ENCODE measurements at regions not wholly inside any gene's neighbourhood (a gene's known extent, or its start where the extent isn't known, plus 50 kb on each side); places are given as distances from the start of the nearest gene placed in this dataset.
"Not testable (repeated sequence)": the region's sequence is repeated elsewhere in the genome, so short reads cannot be mapped to it uniquely, and the experiment has no call there.

DNA sequence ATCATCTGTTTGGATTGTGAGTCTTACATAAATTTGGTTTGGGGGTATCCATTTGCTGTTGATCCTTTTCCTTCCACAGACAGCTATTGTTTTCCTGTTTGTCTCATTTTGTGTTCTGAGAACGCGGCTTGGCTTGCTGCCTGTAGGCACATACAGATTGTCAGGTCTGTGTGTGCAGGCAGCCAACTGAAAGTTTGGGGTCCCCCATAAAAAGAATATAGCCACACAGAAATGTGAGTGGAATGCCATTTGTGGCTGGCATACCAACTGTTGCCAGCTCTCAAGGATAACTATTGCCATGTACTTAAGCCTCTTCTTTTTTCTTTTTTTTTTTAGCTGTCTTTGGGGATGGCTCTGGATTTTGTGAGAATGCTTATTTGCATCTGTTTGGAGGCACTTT, 1308.0 kb downstream of the ROBO1 start:
- no peak for DNase-seq

DNA sequence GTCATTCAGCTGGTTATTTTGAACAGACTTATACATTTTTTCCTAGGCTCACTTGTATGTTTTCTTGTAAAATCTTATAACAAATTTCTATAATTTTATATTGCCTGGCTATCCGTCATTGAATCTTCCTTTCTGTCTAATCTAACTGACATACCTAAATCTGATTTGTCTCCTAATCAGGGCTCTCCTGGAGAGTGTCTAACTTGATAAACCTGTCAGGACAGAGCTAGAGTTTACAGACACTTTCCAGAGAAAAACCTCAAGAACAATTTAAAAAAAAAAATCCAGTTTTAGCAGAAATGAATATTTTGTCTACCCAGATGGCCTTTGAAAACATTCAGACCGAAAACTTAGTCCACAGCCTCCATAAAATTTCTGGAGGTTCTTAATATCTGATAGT, 1305.8 kb downstream of the ROBO1 start:
- DNase-seq, result no peak

DNA sequence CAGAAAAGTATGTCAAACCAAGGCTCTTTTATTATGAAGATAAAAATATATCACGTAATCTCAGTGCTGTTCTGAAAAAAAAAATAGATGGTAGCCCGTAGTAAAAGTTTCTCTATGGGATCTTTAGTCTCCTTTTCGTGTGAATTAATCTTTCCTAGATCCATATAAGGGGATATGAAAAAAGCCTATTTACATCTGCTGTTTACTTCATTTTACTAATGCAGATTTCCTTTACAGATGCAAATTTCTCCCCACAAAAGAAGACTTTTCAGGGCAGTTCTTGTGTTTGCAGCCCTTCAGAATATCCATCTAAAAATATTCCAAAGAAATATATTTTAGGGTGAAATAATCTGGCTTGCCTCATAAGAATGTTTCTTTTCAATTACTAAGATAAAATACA, 1291.7 kb downstream of the ROBO1 start:
- DNase-seq, result no peak

DNA sequence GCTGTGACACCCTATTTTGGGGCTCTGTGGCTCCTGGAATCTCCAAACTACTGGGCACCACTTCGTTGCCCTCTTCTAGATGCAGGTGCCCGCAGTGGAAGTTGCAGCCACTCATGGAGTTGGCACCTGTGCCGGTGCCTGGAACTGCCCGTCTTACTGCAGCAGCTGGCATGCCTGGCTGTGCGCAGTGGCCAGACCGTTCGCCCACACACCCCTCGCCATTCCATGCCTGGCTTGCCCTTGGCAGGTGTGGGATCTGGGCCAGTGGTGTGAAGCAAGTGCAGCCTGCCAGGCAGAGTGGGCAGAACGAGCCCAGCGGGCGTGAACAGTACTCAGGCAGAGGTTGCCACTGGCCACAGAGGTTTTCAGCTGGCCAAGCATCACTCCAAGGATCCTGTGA, 1286.7 kb downstream of the ROBO1 start:
- no peak for DNase-seq

DNA sequence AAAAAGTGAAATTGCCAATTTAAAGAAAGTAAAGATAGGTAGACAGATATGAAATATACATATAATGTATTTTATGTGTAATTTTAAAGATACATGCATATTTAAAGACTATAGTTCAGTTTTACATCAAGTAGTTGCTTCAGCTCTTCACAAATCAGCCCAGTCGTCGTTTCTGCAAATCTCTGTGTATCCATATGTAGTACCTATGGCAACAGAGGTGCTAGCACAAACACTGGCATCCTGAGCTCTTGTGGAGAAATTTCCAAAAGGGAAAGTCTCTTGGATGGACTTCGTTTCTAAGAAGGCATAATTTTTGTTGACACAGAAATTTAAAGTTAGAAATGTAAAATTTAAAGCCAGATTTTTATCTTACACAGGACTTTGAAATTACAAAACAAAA, 1284.7 kb downstream of the ROBO1 start:
- no peak for DNase-seq

DNA sequence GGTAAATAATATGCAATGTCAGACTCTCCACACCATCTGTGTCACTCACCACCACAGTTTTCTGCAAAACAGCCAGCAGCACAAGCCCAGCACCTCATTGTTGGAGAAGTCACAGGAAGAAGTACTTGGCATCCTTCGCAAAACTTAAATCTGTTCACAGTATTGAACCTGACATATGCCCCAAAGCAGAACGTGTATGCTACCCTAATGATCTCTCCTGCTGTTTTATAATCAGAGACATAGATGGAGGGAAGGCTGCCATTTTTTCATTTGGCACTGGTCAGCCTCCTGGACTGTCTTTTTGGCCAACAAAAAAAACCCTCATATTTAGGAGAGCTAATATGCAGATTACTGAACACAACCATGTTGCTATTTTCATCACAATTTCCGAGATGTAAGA, 1272.9 kb downstream of the ROBO1 start:
- DNase-seq, result peak; percentile 2 to 65

DNA sequence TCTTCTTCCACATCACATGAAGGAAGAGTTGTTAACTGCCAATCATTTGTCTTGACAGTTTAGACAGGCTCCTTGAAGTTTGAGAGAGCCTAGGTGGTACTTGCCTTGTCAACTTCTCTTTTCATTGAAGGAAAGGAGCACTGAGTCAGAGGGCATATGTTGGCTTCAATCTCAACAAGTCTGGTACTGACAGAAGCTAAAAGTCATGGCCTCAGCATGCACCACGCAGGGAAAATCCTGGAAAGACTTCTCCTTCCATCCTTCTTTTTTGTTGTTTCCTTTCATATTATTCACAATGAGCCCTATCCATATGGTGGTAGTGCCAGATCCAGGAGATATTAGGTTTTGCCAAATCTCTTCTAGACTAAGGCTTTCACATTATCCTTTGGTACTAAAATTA, 1272.5 kb downstream of the ROBO1 start:
- DNase-seq, result no peak

DNA sequence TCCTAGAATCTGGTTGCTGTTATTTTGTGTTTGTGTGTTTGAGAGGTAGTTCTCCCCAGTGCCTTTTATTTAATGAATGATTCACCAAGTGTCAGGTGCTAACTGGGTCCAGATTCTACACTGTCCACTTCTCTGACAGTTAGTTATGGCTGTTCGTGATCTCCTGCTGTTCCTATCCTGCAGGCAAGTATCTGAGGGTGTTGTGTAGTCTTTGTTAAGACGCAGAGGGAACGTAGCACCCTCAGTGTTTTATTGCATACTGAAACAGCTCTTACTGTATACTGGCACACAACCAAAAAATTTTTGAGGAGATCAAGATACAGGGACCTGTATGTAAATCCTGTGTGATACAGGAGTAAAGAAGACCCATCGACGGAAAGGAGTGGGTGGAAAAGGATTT, 1271.3 kb downstream of the ROBO1 start:
- no peak for DNase-seq

DNA sequence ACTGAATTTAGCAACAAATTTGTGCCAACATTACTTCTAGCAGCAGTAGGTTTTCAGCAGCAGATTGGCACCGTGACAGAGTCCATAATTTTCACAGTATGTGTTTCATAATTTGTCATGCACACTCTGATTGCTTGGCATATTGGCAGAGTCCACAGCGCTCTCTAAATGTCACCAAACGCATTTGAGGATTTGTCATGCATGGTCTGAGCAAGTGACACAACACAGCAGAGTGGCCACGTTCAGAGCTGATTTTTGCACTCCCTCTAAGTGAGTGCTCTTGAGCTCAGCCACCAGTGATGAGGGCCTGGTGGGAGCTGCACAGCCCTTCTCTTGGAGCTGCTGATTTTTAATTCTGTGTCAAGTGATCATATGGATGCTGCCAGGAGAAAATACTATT, 1270.8 kb downstream of the ROBO1 start:
- peak in 1 of 2 experiments; percentile 40 for DNase-seq

DNA sequence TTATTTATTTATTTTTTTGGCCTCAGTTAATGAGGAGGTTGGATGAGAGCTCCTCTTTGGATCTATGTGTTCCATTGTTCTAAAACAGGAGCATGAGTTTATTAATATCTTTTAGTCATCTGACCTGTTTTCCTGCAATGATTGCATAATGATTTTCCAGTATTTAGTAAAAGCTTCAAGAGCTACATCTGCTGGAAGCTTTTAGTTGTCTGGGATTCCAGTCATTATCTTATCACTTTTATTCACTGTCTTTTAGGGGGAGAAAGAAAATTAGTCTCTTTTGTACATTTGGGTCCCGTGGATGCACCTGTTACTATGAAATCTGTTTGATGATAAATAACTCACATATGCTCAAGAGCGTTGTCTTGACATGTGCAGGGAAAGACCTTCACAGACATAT, 1270.0 kb downstream of the ROBO1 start:
- DNase-seq, result peak in 1 of 2 experiments; percentile 65

DNA sequence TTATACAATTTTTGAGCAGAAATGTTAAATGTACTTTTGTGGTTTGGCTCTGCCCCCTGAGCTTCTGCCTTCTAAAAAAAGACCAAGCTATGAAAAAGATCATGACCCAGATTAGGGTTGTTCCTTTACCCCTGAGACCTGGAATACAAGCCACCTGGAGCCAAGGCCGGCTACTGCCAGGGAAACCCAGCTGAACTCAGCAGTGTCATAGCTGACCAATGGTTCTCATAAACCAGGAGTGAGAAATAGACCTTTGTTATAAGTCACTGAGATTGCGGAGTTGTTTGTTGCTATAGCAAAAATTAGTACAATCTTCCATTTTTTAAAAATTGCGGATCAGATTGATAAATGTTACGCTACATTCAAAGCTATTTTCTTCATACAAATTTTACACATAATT, 1261.7 kb downstream of the ROBO1 start:
- DNase-seq, result no peak

DNA sequence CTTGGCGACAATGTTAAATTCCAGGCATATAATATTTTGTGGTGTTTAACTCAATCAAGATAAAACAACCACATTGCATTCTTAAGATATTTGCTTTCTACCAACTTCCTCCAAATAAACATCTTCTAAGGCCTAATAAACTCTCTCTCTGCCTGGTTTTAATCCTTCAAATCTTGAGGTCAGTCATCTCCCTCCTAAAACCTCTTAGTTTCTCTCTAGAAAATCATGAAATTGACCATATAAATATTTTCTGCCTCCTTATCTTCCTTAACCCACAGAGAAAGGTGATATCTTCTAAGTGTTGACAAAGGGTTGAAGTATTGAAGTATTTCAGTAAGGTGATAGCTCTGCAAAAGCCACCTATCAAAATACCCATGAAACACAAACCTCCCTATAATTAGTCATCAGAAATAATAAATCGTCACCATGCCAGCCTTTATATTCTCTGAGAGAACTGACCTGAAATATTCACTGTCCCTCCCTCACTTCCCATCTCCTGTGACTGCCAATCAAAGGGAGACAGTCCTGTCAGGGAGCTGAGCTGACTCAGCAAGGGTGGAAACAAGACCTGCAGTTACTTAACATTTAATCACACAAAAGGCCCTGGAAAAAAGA, 1261.1 kb downstream of the ROBO1 start:
- no peak for DNase-seq

DNA sequence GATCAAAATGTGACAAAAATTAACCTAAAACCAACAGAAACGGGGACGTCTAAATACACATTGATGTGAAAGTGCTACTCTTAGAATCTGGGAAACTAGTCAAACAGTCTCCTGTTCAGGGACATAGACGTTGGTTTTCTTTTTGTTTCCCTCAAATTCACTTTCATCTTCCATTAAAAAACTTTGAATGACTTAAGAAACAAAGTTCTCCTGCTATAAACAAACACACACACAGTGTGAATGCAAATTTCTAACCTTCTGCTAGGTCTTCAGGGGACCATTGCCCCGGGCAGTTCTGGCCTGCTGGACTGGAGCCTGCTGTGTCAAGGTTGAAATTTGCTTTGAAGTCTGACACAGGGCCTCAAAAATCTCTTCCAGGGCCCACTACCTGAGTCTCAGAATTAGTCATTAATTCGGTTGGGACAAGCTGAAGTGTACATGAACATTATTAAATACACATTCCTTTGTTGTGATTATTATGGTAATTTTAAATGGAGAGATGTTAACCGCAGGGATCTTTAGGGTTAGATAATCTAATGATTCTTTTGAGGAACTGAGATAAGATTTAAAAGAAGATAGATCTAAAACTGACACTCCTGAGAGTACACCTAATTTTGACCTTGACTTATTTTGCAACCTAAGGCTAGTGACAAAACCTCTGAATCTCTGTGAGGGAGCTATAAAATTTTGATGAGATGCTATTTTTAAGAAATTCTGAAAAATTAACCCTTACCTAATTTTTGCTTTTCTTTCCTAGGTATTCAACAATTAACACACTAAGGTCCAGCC, 1260.4 kb downstream of the ROBO1 start:
- DNase-seq, result no peak

DNA sequence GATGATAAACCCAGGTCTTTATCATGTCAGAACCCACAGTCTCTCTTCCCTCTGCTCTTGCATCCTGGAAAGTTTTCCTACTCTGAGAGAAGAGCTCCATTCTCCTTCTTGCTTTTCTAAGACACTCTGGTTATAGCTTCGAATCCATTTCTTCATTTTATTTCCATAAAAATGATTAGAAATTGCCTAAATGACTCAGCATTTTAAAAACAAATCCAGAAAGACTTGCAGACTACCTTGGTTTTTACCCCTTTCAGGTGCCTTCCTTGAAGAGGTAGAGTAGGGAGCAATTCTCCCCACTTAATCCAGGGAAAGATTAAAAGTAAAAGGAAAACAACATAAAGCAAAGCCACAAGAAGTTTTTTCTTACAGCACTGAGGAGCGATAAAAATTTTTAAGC, 1256.0 kb downstream of the ROBO1 start:
- no peak for DNase-seq

DNA sequence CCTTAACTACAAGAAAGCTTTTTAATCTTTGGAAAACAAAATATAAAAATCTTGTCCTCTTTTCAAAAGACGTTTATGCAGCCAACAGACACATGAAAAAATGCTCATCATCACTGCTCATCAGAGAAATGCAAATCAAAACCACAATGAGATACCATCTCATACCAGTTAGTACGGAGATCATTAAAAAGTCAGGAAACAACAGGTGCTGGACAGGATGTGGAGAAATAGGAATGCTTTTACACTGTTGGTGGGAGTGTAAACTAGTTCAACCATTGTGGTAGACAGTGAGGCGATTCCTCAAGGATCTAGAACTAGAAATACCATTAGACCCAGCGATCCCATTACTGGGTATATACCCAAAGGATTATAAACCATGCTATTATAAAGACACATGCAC, 1255.0 kb downstream of the ROBO1 start:
- DNase-seq, result not testable (repeated sequence)

DNA sequence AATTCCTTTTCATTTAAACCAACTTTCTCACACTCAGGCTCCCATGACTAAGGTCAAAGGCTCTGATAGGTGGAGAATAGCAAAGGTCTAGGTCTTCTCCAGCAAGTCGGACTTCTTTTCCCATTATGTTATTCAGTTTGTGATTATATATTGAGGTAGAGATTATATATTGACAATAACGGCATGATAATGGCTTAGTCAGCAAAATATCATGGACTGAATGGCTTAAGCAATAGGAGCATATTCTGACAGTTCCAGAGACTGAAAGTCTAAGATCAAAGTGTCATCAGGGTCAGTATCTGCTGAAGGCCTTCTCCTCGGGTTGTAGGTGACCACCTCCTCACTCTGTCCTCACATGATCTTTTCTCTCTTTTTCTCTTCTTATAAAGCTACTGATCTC, 1251.4 kb downstream of the ROBO1 start:
- DNase-seq, result no peak

DNA sequence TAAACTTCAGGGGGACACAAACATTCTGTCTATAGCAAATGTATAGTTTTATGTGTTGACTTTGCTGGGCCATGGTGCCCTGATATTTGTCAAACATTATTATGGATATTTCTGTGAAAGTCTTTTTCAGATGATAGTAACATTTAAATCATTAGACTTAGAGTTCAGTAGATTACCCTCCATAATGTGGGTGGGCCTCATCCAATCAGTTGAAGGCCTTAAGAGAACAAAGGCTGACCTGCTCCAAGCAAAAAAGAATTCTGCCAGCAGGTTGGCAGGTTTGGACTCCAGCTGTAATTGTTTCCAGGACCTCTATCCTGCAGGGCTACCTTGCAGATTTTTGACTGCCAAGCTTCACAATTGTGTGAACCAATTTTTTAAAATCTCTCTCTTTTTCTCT, 1250.9 kb downstream of the ROBO1 start:
- DNase-seq, result no peak

DNA sequence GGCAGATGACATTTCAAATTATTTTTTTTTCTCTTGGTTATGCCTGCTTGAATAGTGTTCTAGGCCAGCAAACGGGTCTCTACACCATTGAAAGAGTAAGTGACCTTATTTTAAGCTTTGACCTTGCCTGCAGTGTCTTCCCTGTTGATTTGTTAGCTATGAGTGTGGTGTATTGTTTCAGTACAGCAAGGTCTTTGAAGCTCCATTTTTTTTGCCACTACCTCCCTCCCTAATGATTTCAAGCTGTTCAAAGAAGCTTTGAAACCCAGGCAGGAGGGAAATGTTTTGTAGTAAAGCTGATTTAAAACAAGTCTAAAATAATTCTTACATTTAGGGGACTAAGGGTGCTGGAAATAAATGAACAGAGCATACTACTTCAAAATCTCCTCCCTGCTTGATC, 1249.8 kb downstream of the ROBO1 start:
- DNase-seq, result no peak

DNA sequence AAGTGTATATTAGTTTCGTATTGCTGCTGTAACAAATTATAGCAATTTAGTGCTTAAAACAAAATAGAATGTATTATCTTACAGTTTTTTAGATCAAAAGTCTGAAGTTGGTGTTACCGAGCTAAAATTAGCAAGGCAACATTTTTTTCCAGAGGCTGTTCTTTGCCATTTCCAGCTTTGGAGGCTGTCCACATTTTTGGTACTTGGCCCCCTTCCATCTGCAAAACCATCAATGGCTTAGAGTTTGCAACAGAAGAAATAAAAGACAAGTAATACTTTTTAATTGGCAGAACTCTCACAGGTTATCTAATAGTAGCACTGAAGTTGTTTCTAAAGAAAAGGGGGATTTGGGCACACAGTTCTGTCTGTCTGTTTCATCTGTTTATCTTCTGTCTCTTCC, 1248.5 kb downstream of the ROBO1 start:
- DNase-seq, result no peak

DNA sequence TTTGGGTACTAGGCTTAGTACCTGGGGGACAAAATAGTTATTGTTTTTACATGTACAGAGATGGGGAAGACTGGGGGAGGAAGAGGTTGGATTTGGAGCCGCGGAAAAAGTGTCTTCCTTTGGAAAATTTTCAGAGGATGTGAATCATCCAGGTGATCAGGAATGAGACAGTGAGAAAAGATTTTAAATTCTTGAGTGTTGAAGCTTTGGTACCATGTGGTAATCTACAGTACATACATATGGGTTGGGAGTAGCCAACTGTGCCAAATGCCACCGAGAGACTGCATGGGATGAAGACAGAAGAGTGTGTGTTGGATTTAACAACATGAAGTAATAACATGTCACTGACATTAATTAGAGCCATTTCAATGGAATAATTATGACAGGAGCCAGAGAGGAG, 1238.2 kb downstream of the ROBO1 start:
- DNase-seq, result no peak

DNA sequence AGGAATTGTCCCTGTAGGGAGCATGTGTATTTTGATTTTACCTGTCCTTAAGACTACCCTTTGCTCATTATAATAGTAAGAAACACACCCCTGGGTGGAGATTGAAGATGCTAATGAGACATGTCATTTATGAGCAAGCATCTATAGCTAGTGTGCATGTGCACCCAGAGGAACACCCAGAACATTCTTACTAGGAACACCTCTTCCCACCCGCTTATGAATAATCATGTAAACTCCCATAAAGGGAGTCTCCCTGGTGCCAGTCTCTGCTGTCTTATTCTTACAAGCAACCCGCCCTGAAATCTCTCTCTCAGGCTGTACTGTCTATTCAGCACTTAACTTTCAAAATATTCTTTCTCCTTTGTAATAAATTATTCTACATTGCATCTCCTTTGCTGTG, 1227.3 kb downstream of the ROBO1 start:
- no peak for DNase-seq

DNA sequence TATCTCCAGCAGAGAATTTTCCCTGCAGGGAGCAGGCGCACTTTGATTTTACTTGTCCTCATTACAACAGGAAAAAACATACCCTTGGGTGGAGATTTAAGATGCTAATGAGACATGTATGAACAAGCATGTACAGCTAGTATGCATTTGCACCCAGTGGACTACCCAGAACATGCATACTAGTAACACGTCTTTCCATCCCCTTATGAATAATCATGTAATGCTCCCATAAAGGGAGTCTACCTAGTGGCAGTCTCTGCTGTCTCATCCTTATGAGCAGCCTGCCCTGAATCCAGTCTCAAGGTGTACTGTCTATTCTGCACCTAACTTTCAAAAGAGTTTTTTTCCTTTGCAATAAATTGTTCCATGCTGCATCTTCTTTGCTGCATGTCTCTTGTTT, 1222.0 kb downstream of the ROBO1 start:
- no peak for DNase-seq

Measured in NCI-H524 (cell line).